HG02973 (cell line): ENCODE measurements at regions not wholly inside any gene's neighbourhood (a gene's known extent, or its start where the extent isn't known, plus 50 kb on each side); places are given as distances from the start of the nearest gene placed in this dataset.
A peak's percentile ranks its signal among the peaks of the same experiment; 100 is the strongest.
"Not testable (repeated sequence)": the region's sequence is repeated elsewhere in the genome, so short reads cannot be mapped to it uniquely, and the experiment has no call there.

ENCODE experiments used
- ATAC-seq: cut with Tn5 transposase; IDR thresholded peaks from one replicate; pipeline ENCODE4 v1.9.1; 2021; ENCODE audit warnings: moderate library complexity; ENCODE audit not compliant: unreplicated experiment

DNA sequence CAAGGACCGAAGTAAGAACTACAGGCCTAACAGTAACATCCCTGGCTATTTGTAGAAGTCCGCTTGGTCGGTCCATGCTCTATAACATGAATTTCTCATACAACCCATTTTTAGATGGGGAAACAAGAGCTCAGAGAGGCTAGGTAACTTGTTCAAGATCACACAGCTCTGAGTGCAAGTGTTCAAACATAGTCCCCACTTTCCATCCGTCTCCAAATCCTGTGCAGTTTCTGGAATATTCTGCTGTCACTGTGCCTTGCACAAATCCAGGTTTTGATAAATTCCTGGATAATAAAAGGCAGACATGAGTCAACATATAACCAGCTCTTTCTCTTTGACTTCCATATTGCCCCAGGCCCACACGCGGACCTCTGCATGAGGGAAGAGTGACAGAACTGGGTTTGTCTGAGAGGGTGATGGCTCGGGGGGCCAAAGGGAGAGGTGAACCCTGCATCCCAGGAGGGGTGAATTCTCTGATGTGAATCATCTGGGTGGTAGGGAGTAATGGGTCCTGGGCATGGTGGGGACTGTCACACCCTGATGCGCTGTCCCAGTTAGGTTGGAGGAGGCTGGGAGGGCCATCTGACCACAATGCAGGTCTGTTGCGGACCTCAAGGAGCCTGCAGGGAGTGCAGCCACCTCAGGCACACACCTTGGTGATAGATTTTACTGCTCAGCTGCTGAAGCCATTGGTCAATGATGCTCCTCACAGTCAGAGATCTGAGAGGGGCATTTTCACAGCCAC is 162.2 kb downstream of the SMAD6 start:
- no peak for ATAC-seq

DNA sequence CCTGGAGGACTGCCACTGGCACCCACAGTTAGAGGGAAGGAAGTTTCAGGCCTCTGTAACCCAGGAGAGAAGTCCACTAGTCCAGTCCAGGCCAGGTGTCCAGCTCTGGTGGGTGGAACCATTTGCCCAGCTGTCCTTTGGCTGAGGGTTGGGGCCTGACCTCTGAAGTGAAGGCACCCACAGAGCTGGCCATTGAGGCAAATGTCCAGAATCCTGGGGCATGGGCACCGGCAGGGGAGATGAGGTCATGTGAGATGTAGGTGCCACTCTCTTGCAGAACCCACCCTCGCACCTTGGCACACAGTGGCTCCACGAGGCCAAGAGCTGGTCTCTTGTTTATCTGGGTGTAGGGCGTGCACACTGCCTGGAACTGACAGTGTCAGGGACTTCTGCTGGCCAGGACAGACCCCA is 162.8 kb downstream of the SMAD6 start:
- no peak for ATAC-seq

DNA sequence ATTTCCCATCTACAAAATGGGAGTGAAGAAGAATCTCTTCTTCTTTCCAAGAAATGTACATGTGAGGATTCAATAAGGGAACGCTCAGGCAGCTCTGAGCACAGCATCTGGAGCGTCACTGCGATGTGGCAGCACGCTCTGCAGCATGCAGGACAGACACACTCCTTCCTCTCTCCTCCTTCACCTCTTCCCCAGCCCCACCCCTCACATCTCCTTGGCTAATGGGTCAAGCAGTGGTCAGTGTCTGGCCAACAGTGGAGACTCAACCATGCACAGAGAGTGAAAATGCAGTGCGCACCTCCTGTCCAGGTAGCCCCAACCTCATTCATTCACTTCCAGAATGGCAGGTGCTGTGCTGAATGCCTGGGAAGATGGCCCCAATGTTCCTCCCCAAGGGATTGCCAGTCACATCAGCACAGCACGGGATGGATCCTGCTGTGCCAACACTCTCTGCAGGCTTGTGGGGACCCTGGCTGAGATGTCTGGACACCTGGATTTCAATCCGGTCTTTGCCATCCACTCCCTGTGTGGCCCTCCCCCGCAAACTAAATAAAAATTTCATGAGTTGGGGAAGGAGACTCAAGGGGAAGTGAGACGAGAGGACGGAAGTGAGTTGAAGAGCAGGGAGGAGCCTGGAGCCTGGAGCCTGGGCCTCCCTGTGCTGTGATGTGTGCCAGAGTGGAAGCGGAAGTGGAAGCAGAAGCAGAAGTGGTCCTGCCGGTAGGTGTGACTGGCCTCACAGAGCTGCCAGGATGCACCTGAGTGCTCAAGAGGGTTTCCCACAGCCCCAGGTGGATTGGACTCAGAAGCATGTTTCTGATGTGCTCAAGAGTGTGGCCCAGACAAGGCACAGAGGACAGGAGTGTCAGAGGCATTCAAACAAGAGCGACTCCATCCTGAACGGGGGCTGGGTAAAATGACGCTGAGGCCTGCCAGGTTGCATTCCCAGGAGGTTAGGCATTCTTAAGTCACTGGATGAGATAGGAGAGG is 163.9 kb downstream of the SMAD6 start:
- ATAC-seq, result peak; percentile 71

DNA sequence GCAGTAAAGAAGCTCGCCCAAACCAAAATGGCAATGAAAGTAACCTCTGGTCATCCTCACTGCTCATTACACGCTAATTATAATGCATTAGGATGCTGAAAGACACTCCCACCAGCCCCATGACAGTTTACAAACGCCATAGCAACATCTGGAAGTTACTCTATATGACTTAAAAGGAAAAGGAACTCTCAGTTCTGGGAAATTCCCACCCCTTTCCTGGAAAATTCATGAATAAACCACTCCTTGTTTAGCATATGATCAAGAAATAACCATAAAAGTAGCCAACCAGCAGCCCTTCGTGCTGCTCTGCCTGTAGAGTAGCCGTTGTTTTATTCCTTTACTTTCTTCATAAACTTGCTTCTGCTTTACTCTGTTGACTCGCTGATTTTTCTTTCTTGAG is 164.6 kb downstream of the SMAD6 start:
- ATAC-seq, result no peak

DNA sequence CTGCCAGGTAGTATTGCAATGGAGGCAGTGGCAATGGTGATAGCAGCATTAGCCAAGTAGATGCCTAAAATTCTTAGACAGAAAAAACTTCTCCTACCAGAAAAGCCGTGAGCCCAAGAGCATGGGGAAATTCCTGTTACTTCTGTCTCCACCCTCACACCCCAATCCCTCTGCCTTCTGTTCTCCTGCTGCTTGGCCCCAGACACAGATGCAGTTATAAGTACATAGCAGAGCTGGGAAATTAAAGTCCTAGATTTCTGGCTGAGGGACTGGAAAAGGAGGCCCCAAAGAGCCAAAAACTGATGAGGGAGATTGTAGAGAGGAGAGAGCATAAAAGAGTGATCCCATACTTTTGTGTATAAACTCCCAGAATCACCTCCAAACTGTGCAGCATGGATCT is 166.9 kb downstream of the SMAD6 start:
- no peak for ATAC-seq

DNA sequence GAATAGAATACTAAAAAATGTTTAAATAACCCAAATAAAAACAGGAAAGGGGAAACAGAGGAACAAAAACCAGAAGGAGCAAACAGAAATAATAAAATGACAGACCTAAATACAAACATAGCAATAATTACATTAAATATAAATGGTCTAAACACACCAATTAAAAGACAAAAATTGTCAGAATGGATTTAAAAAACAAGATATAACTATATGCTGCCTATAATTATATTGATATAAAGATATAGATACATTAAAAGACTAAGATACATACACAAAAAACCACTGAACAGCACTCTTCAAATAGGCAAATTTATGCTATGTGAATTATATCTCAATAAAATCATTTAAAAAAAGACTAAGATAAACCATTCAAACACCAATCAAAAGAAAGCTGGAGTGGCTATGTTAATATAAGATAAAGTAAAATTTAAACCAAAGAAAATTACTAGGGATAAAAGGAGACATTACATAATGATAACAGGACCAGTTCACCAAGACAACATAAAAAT is 168.9 kb downstream of the SMAD6 start:
- ATAC-seq, result no peak

DNA sequence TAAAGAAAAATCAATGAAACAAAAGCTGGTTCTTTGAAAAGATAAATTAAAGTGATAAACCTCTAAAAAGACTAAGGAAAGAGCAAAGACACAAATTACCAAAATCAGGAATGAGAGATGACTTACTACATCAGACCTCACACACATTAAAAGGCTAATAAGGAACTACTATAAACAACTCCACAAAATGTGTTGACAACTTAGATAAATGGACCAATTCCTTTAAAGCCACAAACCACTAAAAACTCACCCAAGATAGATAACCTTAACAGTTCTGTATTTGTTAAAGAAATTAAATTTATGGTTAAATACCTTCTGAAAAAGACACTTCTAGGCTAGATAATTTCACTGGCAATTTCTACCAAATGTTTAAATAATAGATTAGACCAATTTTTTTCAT is 170.4 kb downstream of the SMAD6 start:
- no peak for ATAC-seq

DNA sequence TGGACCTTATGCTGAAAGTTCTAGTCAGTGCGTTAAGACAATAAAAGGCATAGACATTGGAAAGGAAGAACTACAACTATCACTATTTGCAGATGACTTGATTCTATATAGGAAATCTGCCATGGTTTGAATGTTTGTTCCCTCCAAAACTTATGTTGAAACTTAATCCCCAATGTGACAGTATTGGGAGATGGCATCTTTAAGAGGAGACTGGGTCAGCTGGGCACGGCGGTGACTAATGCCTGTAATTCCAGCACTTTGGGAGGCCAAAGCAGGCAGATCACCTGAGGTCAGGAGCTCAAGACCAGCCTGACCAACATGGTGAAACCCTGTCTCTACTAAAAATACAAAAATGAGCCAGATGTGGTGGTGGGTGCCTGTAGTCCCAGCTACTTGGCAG is 171.3 kb downstream of the SMAD6 start:
- not testable (repeated sequence) for ATAC-seq

DNA sequence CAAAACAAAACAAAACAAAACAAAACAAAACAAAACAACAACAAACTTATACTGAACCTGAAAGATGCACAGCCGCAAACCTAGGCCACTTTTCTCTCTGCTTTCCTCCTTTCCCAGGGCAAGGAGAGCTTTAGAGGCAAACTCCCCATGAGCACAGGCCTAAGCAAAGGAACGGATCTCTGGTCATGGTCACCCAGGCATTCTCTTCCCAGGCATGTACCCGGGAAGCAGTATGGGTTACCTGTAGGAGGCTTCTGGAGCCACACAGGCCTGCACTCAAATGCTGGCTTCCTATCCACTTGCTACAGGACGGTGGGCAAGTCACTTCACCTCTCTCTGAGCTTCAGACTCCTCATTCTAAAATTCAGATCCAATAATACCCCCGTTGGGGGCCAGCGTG is 171.8 kb downstream of the SMAD6 start:
- no peak for ATAC-seq

DNA sequence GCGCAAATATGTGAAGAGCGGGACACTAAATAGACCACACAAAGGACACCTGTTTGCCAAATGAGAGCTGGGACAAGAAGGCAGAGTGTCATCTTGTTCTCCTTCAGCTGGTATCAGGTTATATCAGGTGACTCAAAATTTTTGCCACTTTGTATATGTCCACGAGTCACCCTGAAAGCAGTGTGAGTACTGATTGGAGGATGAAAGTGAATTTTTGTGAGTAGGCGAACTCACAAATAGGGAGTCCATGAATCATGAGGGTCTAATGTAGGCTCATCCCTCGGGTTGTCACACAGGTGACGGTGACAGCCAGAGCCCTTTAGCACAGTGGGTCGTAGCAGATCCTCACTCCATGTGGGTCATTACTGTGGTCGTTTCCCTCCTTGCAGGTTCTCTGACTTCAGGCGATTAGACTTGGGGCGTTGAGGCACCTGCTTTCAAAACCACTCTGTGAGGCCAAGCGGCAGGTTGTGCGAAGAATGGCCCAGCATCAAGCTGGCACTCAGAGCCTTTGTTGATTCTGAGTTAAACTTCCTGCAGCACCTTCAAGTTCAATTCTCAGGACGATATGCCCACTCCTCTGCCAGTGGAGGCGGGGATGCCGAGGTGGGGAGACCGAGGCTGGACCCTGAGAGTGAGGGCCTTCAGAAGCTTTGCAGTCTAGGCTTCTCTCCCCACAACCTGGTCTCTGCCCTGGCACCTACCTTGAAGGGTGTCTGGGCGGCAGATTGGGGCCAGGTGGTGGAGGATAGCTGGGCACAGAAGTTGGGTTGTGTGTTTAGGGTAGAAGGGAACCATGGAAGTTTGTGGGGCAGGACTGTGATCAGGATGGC is 173.8 kb downstream of the SMAD6 start:
- ATAC-seq, result no peak

DNA sequence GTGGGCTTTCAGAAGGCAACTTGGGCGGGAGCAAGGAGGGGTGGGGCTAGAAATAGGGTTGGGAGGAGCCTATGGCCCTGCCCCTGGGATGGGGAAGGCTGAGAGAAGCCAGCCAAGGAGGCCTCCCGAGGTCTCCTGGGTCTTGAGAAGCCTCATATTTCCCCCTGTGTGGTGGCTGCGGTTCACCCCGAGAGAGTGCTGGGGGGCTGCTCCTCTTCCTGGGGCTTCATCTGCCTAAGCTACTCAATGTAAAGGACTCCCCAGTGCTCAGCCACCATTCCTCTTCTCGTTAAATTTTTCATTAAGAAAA is 174.3 kb downstream of the SMAD6 start:
- ATAC-seq, result no peak

DNA sequence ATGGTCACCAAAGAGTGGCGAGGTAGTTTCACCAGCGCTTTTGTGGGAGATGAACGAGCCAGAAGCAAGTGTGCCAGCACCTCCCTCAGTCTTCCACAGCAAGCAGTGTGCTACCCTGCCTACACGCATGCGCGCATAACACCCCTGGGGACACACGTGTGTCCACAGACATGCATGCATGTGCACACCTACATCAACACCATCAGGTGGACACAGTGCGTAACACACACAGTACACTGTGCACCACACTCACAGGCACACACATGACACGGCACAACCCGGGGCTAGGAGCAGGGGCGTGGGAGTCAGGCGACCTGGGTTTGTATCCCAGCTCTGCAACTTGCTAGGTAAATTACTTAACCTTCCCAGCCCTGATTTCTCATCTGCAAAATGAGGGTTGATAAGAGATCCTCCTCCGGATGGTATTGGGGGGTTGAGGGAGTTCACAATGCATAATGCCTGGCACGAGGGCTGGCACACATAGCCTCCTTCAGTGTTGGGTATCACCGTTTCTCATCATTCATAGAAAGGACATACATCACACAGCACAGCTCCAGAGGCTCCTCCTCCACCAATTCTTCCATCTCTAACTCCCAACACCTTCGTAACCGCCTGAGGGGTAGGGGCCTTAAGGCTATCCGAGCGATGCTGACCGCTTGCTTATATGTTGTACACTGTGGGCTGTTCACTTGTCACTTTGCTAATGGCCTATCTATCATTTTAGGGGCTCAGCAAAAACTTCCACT is 174.9 kb downstream of the SMAD6 start:
- ATAC-seq, result no peak

DNA sequence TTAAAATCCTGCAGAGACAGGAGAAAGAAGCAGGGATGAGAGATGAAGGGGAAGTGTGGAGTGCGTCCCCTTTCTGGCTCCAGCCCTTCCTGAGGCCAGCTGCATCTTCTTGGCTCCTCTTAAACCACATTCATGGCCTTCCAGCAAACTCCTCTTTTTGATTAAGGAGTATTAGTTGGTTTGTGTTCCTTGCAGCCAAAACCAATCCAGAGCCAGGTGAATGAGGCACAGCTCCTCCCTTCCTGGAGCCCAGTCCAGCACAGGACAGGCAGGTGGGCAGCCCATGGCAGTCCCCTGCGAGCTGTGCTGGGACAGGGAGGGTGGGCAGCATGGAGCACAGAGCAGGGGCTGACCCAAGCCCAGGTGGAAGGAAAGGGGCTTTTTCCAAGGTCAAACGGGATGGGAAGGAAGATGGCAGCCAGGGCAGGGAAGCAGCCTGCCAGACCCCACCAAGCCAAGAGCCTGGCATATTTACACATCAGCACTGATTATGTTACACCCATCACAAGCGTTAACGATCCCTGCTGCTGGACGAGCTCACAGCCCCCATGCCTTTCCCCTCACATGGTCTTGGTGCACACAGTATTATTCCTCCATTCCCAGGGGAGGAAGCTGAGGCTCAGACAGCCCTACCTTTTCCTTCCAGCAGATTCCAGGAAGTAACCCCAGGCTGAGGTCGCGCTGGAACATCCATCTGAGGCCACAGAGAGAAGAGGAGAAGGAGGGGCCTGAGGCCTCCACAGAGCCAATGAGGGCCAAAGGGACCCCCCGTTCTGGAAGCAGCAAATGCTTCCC is 175.6 kb downstream of the SMAD6 start:
- ATAC-seq, result no peak

DNA sequence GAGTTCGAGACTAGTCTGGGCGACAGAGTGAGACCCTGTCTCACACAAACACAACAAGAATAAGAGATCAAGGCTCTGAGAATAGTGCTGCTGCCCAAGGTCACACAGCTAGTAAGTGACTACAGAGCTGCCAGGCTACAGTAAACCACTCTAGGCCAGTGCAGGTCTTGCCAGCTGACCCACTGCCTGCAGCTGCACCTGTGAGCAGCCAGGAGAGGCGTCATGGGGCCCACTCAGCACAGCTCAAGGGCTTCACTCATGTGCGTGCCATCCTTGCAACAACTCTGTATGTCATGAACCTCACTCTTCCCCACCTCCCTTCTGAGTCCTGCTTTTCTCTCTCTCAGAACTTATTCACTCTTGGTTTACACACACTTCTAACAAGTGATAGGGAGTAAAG is 176.7 kb downstream of the SMAD6 start:
- ATAC-seq, result no peak

DNA sequence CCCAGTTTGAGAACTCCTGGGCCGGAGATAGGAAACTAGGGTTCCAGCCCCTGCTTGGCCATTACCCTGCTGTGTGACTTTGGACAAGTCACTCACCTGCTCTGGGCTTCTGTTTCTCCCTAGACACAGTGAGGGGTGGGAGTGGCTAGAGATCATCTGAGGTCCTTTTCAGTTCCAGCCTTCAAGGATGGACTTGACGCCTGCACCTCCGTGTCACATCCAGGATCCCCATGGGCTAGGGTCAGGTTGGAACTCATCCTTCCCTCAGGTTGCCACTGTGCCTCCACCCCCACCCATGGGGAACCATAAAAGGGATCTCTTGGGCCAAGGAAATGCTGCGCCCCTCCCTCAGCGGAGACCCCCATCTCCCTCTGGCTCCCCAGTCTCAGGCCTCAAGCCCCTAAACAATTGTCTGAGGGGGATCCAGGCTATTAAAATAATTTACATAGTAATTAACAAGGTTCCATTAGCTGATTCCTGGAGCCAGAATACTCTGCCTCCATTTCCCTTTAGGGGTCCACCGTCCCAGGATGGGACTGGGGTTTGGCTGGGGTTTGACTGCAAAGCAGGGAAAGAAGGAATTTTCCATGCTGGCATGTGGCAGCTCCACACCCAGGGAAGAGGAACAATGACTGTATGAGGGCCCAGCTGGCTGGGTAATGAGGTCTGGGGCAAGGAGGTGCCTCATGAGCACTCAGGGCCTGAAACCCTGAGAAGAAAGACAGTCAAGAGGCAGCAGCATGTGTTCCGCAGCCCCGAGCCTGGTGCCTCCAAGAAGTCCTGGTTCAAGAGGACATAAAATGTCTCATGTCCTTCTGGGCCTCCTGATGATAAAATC is 177.7 kb downstream of the SMAD6 start:
- ATAC-seq, result no peak

DNA sequence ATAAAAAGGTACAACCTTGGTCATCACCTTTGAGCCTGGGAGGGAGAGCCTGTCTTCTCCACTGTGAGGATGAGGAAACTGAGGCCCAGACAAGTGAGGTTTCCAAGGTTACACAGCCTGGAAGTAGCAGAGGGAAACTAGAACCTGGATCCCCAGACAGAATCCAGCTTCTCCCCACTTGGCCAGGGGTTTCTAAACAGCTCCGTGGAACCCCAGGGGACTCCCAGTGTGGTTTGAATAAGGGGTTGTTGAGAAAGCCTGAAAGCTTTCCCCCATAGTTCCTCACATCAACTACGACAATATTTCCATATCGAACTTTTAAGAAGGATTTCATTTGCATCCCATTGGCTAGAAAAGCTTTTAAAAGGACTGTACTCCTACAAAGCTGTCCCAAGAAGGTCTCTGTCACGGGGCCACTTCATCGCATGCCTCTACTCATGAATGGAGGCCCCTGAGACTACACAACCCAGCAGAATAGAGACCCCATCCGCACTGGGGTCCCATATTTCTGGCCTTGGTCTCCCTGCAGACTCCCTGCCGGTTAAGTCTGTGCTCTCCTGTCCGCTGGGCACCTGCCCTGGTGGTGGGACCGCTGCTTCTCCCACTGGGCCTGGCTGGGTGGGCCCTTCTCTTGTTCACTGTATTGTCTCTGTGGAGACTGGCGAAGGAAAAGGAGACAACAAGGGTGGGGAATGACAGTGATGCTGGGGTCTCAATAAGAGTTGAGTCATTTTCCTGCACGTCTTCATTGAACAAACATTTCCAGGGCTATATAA is 178.5 kb downstream of the SMAD6 start:
- no peak for ATAC-seq

DNA sequence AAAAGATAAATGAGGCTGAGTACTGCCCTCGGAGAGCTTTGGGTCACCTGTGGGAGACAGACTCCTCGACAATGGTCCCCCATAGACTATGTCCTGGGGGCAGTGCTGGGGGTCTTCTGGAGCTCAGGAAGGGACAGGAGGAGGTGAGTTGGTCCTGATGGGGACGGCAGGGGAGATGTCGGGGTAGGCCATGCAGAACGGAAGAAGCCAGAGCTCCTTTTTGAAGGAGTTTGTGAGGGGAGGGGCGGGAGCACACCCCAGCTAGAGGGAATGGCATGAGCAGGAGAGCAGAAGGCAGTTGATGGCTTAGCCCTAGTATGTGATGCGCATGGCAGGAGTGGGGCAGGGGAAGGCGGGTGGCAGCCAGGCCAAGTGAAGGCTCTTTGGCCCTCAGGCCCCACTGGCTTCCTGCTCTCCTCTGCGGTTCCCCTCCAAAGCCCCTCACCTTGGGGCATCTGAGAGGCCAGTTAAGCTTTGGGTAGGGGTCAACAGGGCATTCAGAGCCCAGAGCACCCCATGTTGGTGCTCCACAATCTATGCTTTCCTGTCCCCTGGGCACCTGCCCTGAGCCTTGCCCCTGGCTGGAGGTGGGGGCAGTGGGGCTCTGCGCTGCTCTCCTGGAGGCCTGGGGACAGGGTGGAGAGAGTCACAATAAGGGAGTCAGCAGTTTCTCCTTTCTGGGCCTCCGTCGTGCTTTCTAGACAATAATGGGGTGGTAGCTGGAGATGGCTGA is 179.3 kb downstream of the SMAD6 start:
- ATAC-seq, result no peak
